ENCODE measurements at regions not wholly inside any gene's neighbourhood (a gene's known extent, or its start where the extent isn't known, plus 50 kb on each side); places are given as distances from the start of the nearest gene placed in this dataset.
A peak's percentile ranks its signal among the peaks of the same experiment; 100 is the strongest.

DNA sequence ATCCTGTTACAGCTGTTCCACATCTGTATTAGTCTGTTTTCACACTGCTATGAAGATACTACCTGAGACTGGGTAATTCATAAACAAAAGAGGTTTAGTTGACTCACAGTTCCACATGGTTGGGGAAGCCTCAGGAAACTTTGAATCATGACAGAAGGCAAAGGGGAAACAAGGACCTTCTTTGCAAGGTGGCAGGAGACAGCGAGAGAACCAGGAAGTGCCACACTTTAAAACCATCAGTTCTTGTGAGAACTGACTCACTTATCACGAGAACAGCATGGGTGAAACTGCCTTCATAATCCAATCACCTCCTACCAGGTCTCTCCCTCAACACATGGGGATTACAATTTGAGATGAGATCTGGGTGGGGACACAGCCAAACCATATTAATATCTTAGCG is 110.3 kb upstream of the TRABD2B start:
- ChIA-PET CTCF (no interaction called here), POLR2A (no interaction called here)

DNA sequence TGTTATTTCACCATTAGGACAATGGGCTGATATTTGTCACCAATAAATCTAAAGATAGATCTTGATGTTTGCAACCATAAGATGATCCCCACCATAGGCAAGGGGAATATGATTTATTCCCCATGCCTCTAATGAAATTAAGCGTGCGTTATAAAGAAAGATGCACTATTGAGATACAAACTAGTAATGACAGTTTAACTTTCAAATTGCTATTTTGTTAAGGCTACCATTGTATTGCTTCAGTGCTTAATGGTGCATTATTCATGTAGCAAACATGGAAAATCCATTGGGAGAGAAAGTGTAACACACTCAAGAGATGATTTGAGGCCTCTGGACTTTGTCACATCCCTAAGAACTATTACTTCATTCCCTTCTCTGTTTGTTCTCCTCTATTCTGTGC is 108.9 kb upstream of the TRABD2B start:
- Histone ChIP-seq H3K27me3 (ENCODE audit: control insufficient read depth, insufficient read depth, low read length) (no peaks in the 10 kb centered on the region), H3K27ac (ENCODE audit: low read depth, low read length) (no peak overlapping the region), H3K4me3 (ENCODE audit: low read depth, low read length) (no peak overlapping the region), H3K9me3 (ENCODE audit: control insufficient read depth, insufficient read depth, low read length) (no peaks in the 10 kb centered on the region)
- ChIA-PET CTCF (interaction anchor here (0.6 to 1.4 kb wide), 5 partner anchors 44 to 544 kb away, joined by 3 to 4 read pairs (median 3); no protein-coding TSS in a partner anchor), POLR2A (no interaction called here)
- TF ChIP-seq, protein P1, sequence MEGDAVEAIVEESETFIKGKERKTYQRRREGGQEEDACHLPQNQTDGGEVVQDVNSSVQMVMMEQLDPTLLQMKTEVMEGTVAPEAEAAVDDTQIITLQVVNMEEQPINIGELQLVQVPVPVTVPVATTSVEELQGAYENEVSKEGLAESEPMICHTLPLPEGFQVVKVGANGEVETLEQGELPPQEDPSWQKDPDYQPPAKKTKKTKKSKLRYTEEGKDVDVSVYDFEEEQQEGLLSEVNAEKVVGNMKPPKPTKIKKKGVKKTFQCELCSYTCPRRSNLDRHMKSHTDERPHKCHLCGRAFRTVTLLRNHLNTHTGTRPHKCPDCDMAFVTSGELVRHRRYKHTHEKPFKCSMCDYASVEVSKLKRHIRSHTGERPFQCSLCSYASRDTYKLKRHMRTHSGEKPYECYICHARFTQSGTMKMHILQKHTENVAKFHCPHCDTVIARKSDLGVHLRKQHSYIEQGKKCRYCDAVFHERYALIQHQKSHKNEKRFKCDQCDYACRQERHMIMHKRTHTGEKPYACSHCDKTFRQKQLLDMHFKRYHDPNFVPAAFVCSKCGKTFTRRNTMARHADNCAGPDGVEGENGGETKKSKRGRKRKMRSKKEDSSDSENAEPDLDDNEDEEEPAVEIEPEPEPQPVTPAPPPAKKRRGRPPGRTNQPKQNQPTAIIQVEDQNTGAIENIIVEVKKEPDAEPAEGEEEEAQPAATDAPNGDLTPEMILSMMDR (IDR thresholded peaks at IDR 0.05; ENCODE audit: low read depth, low read length): no peak
- DNase-seq (ENCODE audit: low read depth, low spot score): no peak

More for the DNA sequence above, 110.3 kb upstream of the TRABD2B start:
- H3K27ac ChIP-seq (ENCODE audit: low read depth, low read length): no peak overlapping the region
- TF ChIP-seq, protein P1 (IDR thresholded peaks at IDR 0.05; ENCODE audit: low read depth, low read length): no peak
- H3K9me3 ChIP-seq (ENCODE audit: control insufficient read depth, insufficient read depth, low read length): no peaks in the 10 kb centered on the region
- no peak for DNase-seq (ENCODE audit: low read depth, low spot score)
- H3K4me3 ChIP-seq (ENCODE audit: low read depth, low read length): no peak overlapping the region
- H3K27me3 ChIP-seq (ENCODE audit: control insufficient read depth, insufficient read depth, low read length): no peaks in the 10 kb centered on the region

DNA sequence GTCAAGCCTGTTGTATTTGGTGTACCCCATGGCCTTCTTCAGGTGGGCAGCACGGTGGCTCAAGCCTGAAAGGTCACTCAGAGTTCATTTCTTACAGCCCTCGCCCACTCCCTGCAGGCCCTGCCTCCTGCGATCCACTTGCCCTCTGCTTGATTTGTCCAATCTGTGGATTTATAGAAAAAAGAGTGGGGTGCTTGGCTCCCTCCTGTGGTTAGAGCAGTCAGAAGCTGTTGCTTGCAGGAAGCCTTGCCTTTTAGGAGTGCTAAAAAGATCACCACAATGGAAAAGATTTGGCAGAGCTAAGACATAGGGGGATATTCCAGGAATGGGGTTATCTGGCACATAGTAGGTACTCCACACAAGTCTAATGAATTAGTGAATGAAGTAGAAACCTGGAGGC is 108.0 kb upstream of the TRABD2B start:
- ChIA-PET POLR2A (no interaction called here), CTCF (interaction anchor here (0.6 to 1.4 kb wide), 4 partner anchors 43 to 544 kb away, joined by 3 to 4 read pairs (median 4); no protein-coding TSS in a partner anchor)
- TF ChIP-seq, protein P1 (IDR thresholded peaks at IDR 0.05; ENCODE audit: low read depth, low read length): 0 out of 2 replicates have a peak, but pooled peaks have one; percentile 11
- Histone ChIP-seq H3K4me3 (ENCODE audit: low read depth, low read length) (no peak overlapping the region), H3K9me3 (ENCODE audit: control insufficient read depth, insufficient read depth, low read length) (no peaks in the 10 kb centered on the region), H3K27me3 (ENCODE audit: control insufficient read depth, insufficient read depth, low read length) (no peaks in the 10 kb centered on the region), H3K27ac (ENCODE audit: low read depth, low read length) (no peak overlapping the region)
- no peak for DNase-seq (ENCODE audit: low read depth, low spot score)

DNA sequence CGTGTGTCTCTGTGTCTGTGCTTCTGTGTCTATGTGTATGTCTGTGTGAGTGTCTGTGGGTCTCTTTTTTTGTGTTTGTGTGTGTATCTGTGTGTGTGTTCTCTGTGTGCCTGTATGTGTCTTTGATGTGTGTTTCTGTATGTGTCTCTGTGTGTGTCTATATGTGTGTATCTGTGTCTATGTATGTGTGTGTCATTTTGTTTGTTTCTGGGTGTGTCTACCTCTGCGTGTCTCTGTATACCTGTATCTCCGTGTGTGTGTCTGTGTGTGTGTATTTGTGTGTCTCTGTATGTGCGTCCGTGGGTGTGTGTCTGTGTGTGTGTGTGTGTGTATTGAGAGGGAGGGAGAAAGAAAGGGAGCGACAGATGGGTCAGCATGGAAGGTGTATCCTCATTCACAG is 106.3 kb upstream of the TRABD2B start:
- ChIA-PET CTCF (no interaction called here), POLR2A (no interaction called here)
- DNase-seq (ENCODE audit: low read depth, low spot score): no peak
- Histone ChIP-seq H3K4me3 (ENCODE audit: low read depth, low read length) (no peak overlapping the region), H3K9me3 (ENCODE audit: control insufficient read depth, insufficient read depth, low read length) (no peaks in the 10 kb centered on the region), H3K27me3 (ENCODE audit: control insufficient read depth, insufficient read depth, low read length) (no peaks in the 10 kb centered on the region), H3K27ac (ENCODE audit: low read depth, low read length) (no peak overlapping the region)
- TF ChIP-seq, protein P1 (IDR thresholded peaks at IDR 0.05; ENCODE audit: low read depth, low read length): no peak

DNA sequence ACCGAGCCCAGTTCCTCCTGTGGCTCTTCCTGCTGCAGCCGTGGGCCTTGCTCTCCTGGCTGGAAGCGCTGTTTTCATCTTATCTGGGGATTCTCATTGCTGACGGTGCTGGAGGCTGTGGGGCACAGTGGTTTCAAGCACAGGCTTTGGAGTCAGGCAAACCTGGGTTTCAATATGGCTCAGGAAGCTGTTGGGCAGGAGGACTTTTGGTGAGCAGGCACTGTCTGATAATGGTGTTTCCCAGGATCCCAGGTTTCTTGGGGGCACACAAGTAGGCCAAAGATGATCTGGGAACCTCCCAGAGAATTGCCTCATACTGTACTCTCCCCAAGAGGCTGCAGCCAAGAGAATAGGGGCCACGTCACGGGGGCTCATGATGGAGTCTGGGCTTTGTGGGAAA is 105.6 kb upstream of the TRABD2B start:
- Histone ChIP-seq H3K27ac (ENCODE audit: low read depth, low read length) (no peak overlapping the region), H3K9me3 (ENCODE audit: control insufficient read depth, insufficient read depth, low read length) (no peaks in the 10 kb centered on the region), H3K27me3 (ENCODE audit: control insufficient read depth, insufficient read depth, low read length) (no peaks in the 10 kb centered on the region), H3K4me3 (ENCODE audit: low read depth, low read length) (no peak overlapping the region)
- POLR2A ChIA-PET: no interaction called here
- TF ChIP-seq, protein P1 (IDR thresholded peaks at IDR 0.05; ENCODE audit: low read depth, low read length): no peak
- no peak for DNase-seq (ENCODE audit: low read depth, low spot score)
- CTCF ChIA-PET: no interaction called here

Data from AG04450 (cell line).